ENCODE measurements at regions not wholly inside any gene's neighbourhood (a gene's known extent, or its start where the extent isn't known, plus 50 kb on each side); places are given as distances from the start of the nearest gene placed in this dataset.

DNA sequence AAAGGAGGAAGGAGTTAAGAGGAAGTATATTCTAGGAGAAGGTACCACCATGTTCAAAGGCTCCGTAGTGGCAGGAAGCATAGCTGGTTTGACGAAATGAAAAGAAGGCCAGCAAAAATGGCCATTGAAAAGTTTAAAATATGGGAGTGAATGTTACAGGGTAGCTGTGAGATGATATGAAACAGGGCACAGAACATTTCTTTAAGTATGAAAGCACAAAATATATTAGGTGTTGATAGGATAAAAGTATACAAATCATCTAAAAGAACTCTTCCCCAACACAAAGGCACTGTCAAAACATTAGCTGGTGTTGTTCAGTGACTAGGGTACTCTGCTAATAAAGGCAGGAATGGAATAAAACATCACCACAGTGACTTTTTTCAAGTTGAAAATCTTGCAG is 216.2 kb downstream of the LRRN1 start:
- no peaks in the 10 kb centered on the region for H3K27me3 ChIP-seq (ENCODE audit: control insufficient read depth in 1 of 2, insufficient read depth in 2 of 2, low read length in 2 of 2)
- H3K9me3 ChIP-seq (ENCODE audit: control insufficient read depth in 1 of 2, low read length in 2 of 2), result peaks cover 0 to 3% of the 10 kb centered on the region in 2 donors
- H3K36me3 ChIP-seq (ENCODE audit: control insufficient read depth in 1 of 2, insufficient read depth in 2 of 2, low read length in 2 of 2), result no peaks in the 10 kb centered on the region
- H3K4me1 ChIP-seq (ENCODE audit: control insufficient read depth in 1 of 2, insufficient read depth in 2 of 2, low read length in 2 of 2), result no peaks in the 10 kb centered on the region
- no peak overlapping the region for H3K4me3 ChIP-seq (ENCODE audit: low read depth in 1 of 2, low read length in 2 of 2)
- H3K9ac ChIP-seq (ENCODE audit: low read depth in 1 of 2, low read length in 2 of 2), result no peak overlapping the region
- H3K27ac ChIP-seq (ENCODE audit: low read depth, low read length), result no peak overlapping the region

DNA sequence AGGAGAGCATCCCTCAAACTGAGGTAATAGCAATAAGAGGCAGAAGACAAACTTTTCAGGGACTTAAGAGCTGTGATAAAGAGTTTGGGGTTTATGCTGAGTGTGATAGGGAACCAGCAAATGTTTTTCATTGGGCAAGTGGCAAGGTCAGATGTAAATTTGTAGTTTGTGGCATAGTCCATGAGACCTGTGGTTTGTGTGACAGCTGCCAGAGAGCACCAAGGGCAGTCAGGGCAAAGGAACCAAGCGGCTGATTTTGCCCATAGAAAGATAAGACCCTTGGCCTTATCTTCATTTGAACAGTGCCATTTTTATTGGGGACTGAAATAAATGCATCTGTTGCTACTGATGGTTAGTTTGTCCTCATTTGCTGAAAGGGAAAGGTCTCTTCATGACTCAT is 220.3 kb downstream of the LRRN1 start:
- Histone ChIP-seq H3K27ac (ENCODE audit: low read depth, low read length) (no peak overlapping the region), H3K27me3 (ENCODE audit: control insufficient read depth in 1 of 2, insufficient read depth in 2 of 2, low read length in 2 of 2) (no peaks in the 10 kb centered on the region), H3K9ac (ENCODE audit: low read depth in 1 of 2, low read length in 2 of 2) (no peak overlapping the region), H3K9me3 (ENCODE audit: control insufficient read depth in 1 of 2, low read length in 2 of 2) (peaks cover 0 to 3% of the 10 kb centered on the region in 2 donors), H3K4me3 (ENCODE audit: low read depth in 1 of 2, low read length in 2 of 2) (no peak overlapping the region), H3K36me3 (ENCODE audit: control insufficient read depth in 1 of 2, insufficient read depth in 2 of 2, low read length in 2 of 2) (no peaks in the 10 kb centered on the region), H3K4me1 (ENCODE audit: control insufficient read depth in 1 of 2, insufficient read depth in 2 of 2, low read length in 2 of 2) (no peaks in the 10 kb centered on the region)

DNA sequence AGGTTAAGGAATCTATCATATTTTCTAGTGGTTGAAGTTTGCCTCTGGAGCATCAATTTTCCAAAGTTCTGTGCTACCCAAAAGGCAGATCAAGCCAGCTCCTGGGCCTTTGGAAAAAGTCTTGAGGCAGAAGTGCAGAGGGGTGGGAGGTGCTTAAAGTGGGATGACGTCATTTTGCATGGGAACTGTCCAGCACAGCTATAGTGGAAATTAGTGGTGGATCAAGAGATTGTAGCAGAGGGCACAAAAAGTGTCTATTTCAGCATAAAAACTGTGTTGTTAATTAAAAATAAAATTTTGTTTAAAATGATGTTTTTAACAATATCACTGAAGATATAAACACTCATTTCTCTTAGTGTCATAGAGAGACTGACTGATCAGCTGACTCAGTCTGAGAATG is 221.9 kb downstream of the LRRN1 start:
- H3K27ac ChIP-seq (ENCODE audit: low read depth, low read length), result no peak overlapping the region
- no peaks in the 10 kb centered on the region for H3K4me1 ChIP-seq (ENCODE audit: control insufficient read depth in 1 of 2, insufficient read depth in 2 of 2, low read length in 2 of 2)
- no peak overlapping the region for H3K4me3 ChIP-seq (ENCODE audit: low read depth in 1 of 2, low read length in 2 of 2)
- H3K9me3 ChIP-seq (ENCODE audit: control insufficient read depth in 1 of 2, low read length in 2 of 2), result peaks cover 0 to 3% of the 10 kb centered on the region in 2 donors
- H3K9ac ChIP-seq (ENCODE audit: low read depth in 1 of 2, low read length in 2 of 2), result no peak overlapping the region
- H3K27me3 ChIP-seq (ENCODE audit: control insufficient read depth in 1 of 2, insufficient read depth in 2 of 2, low read length in 2 of 2), result no peaks in the 10 kb centered on the region
- H3K36me3 ChIP-seq (ENCODE audit: control insufficient read depth in 1 of 2, insufficient read depth in 2 of 2, low read length in 2 of 2), result no peaks in the 10 kb centered on the region

DNA sequence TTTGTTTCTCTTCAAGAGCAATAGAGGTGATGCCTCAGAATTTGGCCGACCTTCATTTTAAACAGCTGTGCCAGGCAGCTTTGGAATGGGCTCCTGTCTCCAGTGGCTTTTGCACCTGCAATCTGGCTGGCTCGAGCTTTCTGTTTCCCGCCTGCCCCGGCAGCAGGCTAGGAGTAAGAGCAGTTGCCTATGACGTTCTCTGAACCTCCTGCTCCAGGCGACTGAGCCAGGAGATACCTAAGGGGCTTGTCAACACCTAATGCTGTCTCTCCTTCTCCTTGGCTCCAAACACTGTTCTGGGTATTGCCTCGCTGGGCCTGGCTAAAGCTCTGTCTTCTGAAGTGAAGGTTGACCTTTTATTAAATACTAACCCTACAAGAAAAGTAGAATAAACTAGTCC is 229.9 kb downstream of the LRRN1 start:
- Histone ChIP-seq H3K9ac (ENCODE audit: low read depth in 1 of 2, low read length in 2 of 2) (no peak overlapping the region), H3K27me3 (ENCODE audit: control insufficient read depth in 1 of 2, insufficient read depth in 2 of 2, low read length in 2 of 2) (no peaks in the 10 kb centered on the region), H3K4me1 (ENCODE audit: control insufficient read depth in 1 of 2, insufficient read depth in 2 of 2, low read length in 2 of 2) (peaks cover 0 to 2% of the 10 kb centered on the region in 2 donors)

DNA sequence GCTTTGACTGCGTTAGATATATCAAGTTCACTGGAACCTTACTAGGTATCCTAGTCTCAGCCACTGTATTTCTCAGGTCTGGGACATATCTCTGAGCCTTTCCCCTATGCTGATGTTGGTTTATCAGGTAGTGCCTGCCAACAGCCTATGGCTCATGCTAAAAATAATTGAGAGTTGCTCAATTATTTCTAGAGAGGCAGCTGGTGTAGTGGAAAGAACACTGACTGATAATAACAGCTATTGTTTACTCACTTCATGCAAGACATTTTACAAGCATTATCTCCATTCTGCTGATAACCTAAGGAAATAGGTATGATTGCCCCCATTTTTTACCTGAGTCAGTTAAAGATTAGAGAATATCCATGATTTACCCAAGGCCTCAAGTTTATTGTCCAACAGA is 231.4 kb downstream of the LRRN1 start:
- Histone ChIP-seq H3K27ac (ENCODE audit: low read depth, low read length) (no peak overlapping the region), H3K9ac (ENCODE audit: low read depth in 1 of 2, low read length in 2 of 2) (no peak overlapping the region), H3K9me3 (ENCODE audit: control insufficient read depth in 1 of 2, low read length in 2 of 2) (no peaks in the 10 kb centered on the region), H3K4me1 (ENCODE audit: control insufficient read depth in 1 of 2, insufficient read depth in 2 of 2, low read length in 2 of 2) (peaks cover 0 to 2% of the 10 kb centered on the region in 2 donors), H3K36me3 (ENCODE audit: control insufficient read depth in 1 of 2, insufficient read depth in 2 of 2, low read length in 2 of 2) (no peaks in the 10 kb centered on the region), H3K27me3 (ENCODE audit: control insufficient read depth in 1 of 2, insufficient read depth in 2 of 2, low read length in 2 of 2) (no peaks in the 10 kb centered on the region), H3K4me3 (ENCODE audit: low read depth in 1 of 2, low read length in 2 of 2) (no peak overlapping the region)

More for the DNA sequence above, 229.9 kb downstream of the LRRN1 start:
- Histone ChIP-seq H3K27ac (ENCODE audit: low read depth, low read length) (no peak overlapping the region), H3K36me3 (ENCODE audit: control insufficient read depth in 1 of 2, insufficient read depth in 2 of 2, low read length in 2 of 2) (no peaks in the 10 kb centered on the region), H3K4me3 (ENCODE audit: low read depth in 1 of 2, low read length in 2 of 2) (no peak overlapping the region), H3K9me3 (ENCODE audit: control insufficient read depth in 1 of 2, low read length in 2 of 2) (no peaks in the 10 kb centered on the region)

DNA sequence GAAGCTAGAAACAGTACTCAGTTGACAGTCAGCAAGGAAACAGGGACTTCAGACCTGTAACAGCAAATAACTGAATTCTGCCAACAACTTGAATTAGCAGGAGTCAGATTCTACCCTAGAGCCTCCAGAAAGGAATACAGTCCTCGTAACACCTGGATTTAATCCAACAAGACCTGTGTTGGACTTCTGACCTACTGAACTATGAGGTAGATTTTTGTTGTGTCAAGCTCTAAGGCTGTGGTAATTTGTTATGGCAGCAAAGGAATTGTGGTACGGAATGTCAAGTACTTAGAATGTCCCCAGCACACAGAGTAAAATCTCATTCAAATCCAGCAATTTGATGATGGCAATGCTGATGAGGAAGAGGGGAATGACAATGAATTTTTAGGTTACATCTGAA is 234.1 kb downstream of the LRRN1 start:
- H3K9ac ChIP-seq (ENCODE audit: low read depth in 1 of 2, low read length in 2 of 2), result no peak overlapping the region
- H3K27ac ChIP-seq (ENCODE audit: low read depth, low read length), result no peak overlapping the region
- no peak overlapping the region for H3K4me3 ChIP-seq (ENCODE audit: low read depth in 1 of 2, low read length in 2 of 2)

DNA sequence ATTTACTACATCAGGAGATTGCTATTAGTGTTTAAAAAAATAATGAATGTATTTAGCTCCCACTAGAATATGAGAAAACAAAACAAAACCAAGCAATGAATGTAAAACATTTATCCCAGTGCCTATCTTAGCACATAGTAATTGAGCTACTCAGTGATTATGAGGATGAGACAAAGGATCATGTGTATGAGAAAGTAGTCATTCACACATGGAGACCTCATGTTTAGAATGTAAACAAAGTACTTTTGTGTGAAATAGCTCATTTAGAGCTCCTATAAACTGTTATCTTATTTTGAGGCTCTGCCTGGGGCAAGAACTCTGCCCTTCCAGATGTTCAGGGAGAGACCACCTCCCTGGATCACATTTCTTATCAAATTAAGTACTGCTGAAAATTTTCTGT is 236.8 kb downstream of the LRRN1 start:
- Histone ChIP-seq H3K27ac (ENCODE audit: low read depth, low read length) (no peak overlapping the region), H3K36me3 (ENCODE audit: control insufficient read depth in 1 of 2, insufficient read depth in 2 of 2, low read length in 2 of 2) (no peaks in the 10 kb centered on the region), H3K4me3 (ENCODE audit: low read depth in 1 of 2, low read length in 2 of 2) (no peak overlapping the region), H3K27me3 (ENCODE audit: control insufficient read depth in 1 of 2, insufficient read depth in 2 of 2, low read length in 2 of 2) (no peaks in the 10 kb centered on the region), H3K9ac (ENCODE audit: low read depth in 1 of 2, low read length in 2 of 2) (no peak overlapping the region), H3K4me1 (ENCODE audit: control insufficient read depth in 1 of 2, insufficient read depth in 2 of 2, low read length in 2 of 2) (peaks cover 0 to 9% of the 10 kb centered on the region in 2 donors), H3K9me3 (ENCODE audit: control insufficient read depth in 1 of 2, low read length in 2 of 2) (no peaks in the 10 kb centered on the region)

More for the DNA sequence above, 234.1 kb downstream of the LRRN1 start:
- no peaks in the 10 kb centered on the region for H3K27me3 ChIP-seq (ENCODE audit: control insufficient read depth in 1 of 2, insufficient read depth in 2 of 2, low read length in 2 of 2)
- H3K4me1 ChIP-seq (ENCODE audit: control insufficient read depth in 1 of 2, insufficient read depth in 2 of 2, low read length in 2 of 2), result peaks cover 0 to 4% of the 10 kb centered on the region in 2 donors
- no peaks in the 10 kb centered on the region for H3K9me3 ChIP-seq (ENCODE audit: control insufficient read depth in 1 of 2, low read length in 2 of 2)
- no peaks in the 10 kb centered on the region for H3K36me3 ChIP-seq (ENCODE audit: control insufficient read depth in 1 of 2, insufficient read depth in 2 of 2, low read length in 2 of 2)

DNA sequence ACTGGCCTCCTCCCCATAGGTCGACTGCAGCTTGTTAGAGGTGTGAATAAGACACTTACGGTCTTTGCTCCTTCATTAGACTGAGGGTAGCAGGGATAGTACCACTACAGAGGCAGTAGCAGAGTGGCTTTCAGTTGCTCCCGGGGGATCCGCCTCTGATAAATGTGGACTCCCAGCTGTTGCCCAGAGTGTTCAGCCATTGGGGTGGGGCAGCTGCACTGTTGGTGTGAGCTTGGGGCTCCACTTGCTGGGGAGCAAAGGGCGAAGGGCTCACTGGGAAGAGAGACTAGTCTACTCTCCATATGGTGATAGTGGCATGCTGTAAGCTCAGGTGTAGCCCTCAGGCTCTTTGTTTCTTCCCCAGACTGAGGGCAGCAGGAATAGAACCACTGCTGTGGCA is 239.1 kb downstream of the LRRN1 start:
- H3K27ac ChIP-seq (ENCODE audit: low read depth, low read length), result no peak overlapping the region
- H3K4me1 ChIP-seq (ENCODE audit: control insufficient read depth in 1 of 2, insufficient read depth in 2 of 2, low read length in 2 of 2), result peaks cover 0 to 6% of the 10 kb centered on the region in 2 donors
- no peak overlapping the region for H3K4me3 ChIP-seq (ENCODE audit: low read depth in 1 of 2, low read length in 2 of 2)
- H3K9me3 ChIP-seq (ENCODE audit: control insufficient read depth in 1 of 2, low read length in 2 of 2), result no peaks in the 10 kb centered on the region
- H3K9ac ChIP-seq (ENCODE audit: low read depth in 1 of 2, low read length in 2 of 2), result no peak overlapping the region
- no peaks in the 10 kb centered on the region for H3K36me3 ChIP-seq (ENCODE audit: control insufficient read depth in 1 of 2, insufficient read depth in 2 of 2, low read length in 2 of 2)
- H3K27me3 ChIP-seq (ENCODE audit: control insufficient read depth in 1 of 2, insufficient read depth in 2 of 2, low read length in 2 of 2), result no peaks in the 10 kb centered on the region

DNA sequence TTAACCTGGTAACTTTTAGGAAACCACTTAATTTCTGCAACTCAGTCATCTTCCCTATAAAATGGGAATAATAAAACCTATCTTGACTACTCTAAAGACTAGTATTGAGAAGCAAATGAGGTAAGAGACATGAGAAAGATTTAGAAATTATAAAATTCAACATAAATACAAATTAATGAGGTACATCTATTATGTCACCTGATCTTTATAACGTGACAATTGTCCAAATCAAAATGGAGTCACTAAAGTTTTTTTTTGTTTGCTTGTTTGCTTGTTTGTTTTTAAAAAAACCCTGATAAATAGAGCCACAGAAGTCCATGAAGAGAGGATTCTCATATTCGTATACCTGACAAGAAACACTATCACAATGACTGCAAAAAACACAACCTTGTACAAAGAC is 242.8 kb downstream of the LRRN1 start:
- peaks cover 0 to 6% of the 10 kb centered on the region in 2 donors for H3K4me1 ChIP-seq (ENCODE audit: control insufficient read depth in 1 of 2, insufficient read depth in 2 of 2, low read length in 2 of 2)
- no peak overlapping the region for H3K4me3 ChIP-seq (ENCODE audit: low read depth in 1 of 2, low read length in 2 of 2)
- no peak overlapping the region for H3K27ac ChIP-seq (ENCODE audit: low read depth, low read length)
- H3K9me3 ChIP-seq (ENCODE audit: control insufficient read depth in 1 of 2, low read length in 2 of 2), result no peaks in the 10 kb centered on the region
- no peak overlapping the region for H3K9ac ChIP-seq (ENCODE audit: low read depth in 1 of 2, low read length in 2 of 2)
- no peaks in the 10 kb centered on the region for H3K27me3 ChIP-seq (ENCODE audit: control insufficient read depth in 1 of 2, insufficient read depth in 2 of 2, low read length in 2 of 2)
- no peaks in the 10 kb centered on the region for H3K36me3 ChIP-seq (ENCODE audit: control insufficient read depth in 1 of 2, insufficient read depth in 2 of 2, low read length in 2 of 2)

DNA sequence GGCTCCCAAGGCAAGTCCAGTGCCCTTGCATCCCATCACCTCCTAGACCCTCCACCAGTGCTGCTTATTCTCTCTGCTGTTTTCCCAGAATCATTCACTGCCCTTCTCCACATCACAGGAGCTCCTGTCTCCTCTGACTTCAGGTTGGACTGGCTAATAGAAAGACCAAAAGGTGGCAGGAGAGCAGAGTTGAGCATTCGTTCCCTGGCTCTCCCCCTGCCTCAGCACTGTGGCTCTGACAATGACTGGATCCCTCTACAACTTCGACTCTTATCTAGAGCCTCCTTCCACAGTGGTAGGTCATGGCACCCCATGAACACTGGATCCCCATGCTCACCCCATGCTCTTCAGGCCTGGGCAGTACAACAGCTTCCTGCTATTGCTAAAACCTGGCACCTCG is 243.6 kb downstream of the LRRN1 start:
- H3K4me3 ChIP-seq (ENCODE audit: low read depth in 1 of 2, low read length in 2 of 2), result no peak overlapping the region
- H3K27me3 ChIP-seq (ENCODE audit: control insufficient read depth in 1 of 2, insufficient read depth in 2 of 2, low read length in 2 of 2), result no peaks in the 10 kb centered on the region
- H3K9me3 ChIP-seq (ENCODE audit: control insufficient read depth in 1 of 2, low read length in 2 of 2), result no peaks in the 10 kb centered on the region
- no peak overlapping the region for H3K27ac ChIP-seq (ENCODE audit: low read depth, low read length)
- H3K36me3 ChIP-seq (ENCODE audit: control insufficient read depth in 1 of 2, insufficient read depth in 2 of 2, low read length in 2 of 2), result no peaks in the 10 kb centered on the region
- no peak overlapping the region for H3K9ac ChIP-seq (ENCODE audit: low read depth in 1 of 2, low read length in 2 of 2)
- peaks cover 0 to 6% of the 10 kb centered on the region in 2 donors for H3K4me1 ChIP-seq (ENCODE audit: control insufficient read depth in 1 of 2, insufficient read depth in 2 of 2, low read length in 2 of 2)

Data from duodenal mucosa (tissue), 2 donors.